ENCODE measurements at regions not wholly inside any gene's neighbourhood (a gene's known extent, or its start where the extent isn't known, plus 50 kb on each side); places are given as distances from the start of the nearest gene placed in this dataset.

DNA sequence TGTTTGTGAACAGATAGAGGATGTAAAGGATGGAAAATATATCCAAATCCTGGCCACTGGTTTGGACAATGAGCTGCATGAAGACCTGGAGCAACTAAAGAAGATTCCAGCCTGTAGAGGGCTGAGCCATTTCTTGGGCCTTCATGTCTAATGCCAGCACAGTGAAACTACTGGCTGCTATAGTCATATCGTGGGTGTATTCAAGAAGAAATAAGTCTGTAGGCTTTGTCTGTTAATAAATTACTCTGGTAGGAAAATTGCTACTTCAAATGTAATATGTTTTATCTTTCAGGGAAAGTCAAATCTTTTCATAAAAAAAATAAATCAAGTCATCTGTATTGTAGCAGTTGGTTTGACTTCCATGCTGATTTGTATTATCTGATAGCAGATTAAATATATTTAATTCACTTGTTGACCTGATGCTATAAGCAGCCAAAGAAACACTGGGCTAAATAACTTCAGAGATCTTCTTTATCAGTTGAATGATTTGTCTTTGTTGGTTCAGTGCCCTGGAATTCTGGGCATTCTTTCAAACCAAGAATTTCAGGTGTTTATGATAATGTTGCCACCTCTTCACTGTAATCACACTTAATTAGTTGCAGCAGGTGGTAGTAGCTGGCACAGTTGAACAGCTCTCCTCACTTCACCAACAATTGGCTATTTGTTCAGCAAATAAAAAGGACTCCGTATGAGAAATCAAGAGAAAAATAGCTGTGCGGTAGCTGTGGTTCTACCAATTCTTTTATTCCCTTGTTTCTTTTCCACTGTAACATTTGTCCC, 1109.5 kb downstream of the NSUN3 start:
- Mint-ChIP-seq H3K36me3 (ENCODE audit: insufficient read depth, unreplicated experiment) (no peaks in the 10 kb centered on the region), H3K4me3 (ENCODE audit: low read depth, unreplicated experiment) (no peak overlapping the region), H3K27ac (ENCODE audit: unreplicated experiment) (no peak overlapping the region), H3K9me3 (ENCODE audit: low read depth, unreplicated experiment) (no peaks in the 10 kb centered on the region), H3K4me1 (ENCODE audit: low read depth, unreplicated experiment) (no peaks in the 10 kb centered on the region), H3K27me3 (ENCODE audit: unreplicated experiment) (no peaks in the 10 kb centered on the region)
- intact Hi-C loops (cut with micrococcal nuclease; ENCODE audit: unreplicated experiment): no loop called here
- DNase-seq: no peak
- BruUV-seq (replicated peaks): no TSS peak
- CTCF ChIA-PET: no interaction called here
- TF ChIP-seq, protein P1, sequence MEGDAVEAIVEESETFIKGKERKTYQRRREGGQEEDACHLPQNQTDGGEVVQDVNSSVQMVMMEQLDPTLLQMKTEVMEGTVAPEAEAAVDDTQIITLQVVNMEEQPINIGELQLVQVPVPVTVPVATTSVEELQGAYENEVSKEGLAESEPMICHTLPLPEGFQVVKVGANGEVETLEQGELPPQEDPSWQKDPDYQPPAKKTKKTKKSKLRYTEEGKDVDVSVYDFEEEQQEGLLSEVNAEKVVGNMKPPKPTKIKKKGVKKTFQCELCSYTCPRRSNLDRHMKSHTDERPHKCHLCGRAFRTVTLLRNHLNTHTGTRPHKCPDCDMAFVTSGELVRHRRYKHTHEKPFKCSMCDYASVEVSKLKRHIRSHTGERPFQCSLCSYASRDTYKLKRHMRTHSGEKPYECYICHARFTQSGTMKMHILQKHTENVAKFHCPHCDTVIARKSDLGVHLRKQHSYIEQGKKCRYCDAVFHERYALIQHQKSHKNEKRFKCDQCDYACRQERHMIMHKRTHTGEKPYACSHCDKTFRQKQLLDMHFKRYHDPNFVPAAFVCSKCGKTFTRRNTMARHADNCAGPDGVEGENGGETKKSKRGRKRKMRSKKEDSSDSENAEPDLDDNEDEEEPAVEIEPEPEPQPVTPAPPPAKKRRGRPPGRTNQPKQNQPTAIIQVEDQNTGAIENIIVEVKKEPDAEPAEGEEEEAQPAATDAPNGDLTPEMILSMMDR (IDR thresholded peaks at IDR 0.05; ENCODE audit: unreplicated experiment): no peak

- H3K9me3 Mint-ChIP-seq (ENCODE audit: low read depth, unreplicated experiment): no peaks in the 10 kb centered on the region
- H3K4me1 Mint-ChIP-seq (ENCODE audit: low read depth, unreplicated experiment): no peaks in the 10 kb centered on the region
- DNase-seq: no peak
- no peak overlapping the region for H3K4me3 Mint-ChIP-seq (ENCODE audit: low read depth, unreplicated experiment)
- no peaks in the 10 kb centered on the region for H3K27me3 Mint-ChIP-seq (ENCODE audit: unreplicated experiment)
- intact Hi-C loops (cut with micrococcal nuclease; ENCODE audit: unreplicated experiment): no loop called here
- TF ChIP-seq, protein P1 (IDR thresholded peaks at IDR 0.05; ENCODE audit: unreplicated experiment): no peak
- BruUV-seq (replicated peaks): no TSS peak
- CTCF ChIA-PET: no interaction called here
- no peak overlapping the region for H3K27ac Mint-ChIP-seq (ENCODE audit: unreplicated experiment)
- no peaks in the 10 kb centered on the region for H3K36me3 Mint-ChIP-seq (ENCODE audit: insufficient read depth, unreplicated experiment)
Observed at GRCh38 chr3:95177096-95177495, 1114.2 kb downstream of the NSUN3 start.

DNA sequence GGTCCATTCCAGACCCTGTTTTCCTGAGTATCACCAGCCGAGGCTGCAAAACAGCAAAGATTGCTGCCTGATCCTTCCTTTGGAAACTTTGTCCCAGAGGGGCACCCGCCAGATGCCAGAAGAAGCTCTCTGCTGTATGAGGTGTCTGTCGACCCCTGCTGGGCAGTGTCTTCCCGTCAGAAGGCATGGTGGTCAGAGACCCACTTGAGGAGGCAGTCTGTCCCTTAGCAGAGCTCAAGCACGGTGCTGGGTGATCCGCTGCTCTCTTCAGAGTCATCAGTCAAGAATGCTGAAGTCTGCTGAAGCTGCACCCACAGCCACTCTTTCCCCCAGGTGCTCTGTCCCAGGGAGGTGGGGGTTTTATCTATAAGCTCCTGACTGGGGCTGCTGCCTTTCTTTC, 1121.2 kb downstream of the NSUN3 start:
- TF ChIP-seq, protein P1 (IDR thresholded peaks at IDR 0.05; ENCODE audit: unreplicated experiment): no peak
- DNase-seq: no peak
- BruUV-seq (replicated peaks): no TSS peak
- Mint-ChIP-seq H3K27ac (ENCODE audit: unreplicated experiment) (no peak overlapping the region), H3K4me1 (ENCODE audit: low read depth, unreplicated experiment) (no peaks in the 10 kb centered on the region), H3K4me3 (ENCODE audit: low read depth, unreplicated experiment) (no peak overlapping the region), H3K27me3 (ENCODE audit: unreplicated experiment) (no peaks in the 10 kb centered on the region), H3K36me3 (ENCODE audit: insufficient read depth, unreplicated experiment) (no peaks in the 10 kb centered on the region), H3K9me3 (ENCODE audit: low read depth, unreplicated experiment) (no peaks in the 10 kb centered on the region)
- CTCF ChIA-PET: no interaction called here
- intact Hi-C loops (cut with micrococcal nuclease; ENCODE audit: unreplicated experiment): loop anchor here (10.0 kb wide), 1 partner anchor 59 kb away; no protein-coding TSS in a partner anchor

GRCh38 chr3:95189348-95189747, 1126.5 kb downstream of the NSUN3 start:
- Mint-ChIP-seq H3K4me3 (ENCODE audit: low read depth, unreplicated experiment) (no peak overlapping the region), H3K27me3 (ENCODE audit: unreplicated experiment) (no peaks in the 10 kb centered on the region), H3K27ac (ENCODE audit: unreplicated experiment) (no peak overlapping the region), H3K9me3 (ENCODE audit: low read depth, unreplicated experiment) (no peaks in the 10 kb centered on the region), H3K4me1 (ENCODE audit: low read depth, unreplicated experiment) (no peaks in the 10 kb centered on the region), H3K36me3 (ENCODE audit: insufficient read depth, unreplicated experiment) (no peaks in the 10 kb centered on the region)
- intact Hi-C loops (cut with micrococcal nuclease; ENCODE audit: unreplicated experiment): loop anchor here (10.0 kb wide), 1 partner anchor 65 kb away; no protein-coding TSS in a partner anchor
- TF ChIP-seq, protein P1 (IDR thresholded peaks at IDR 0.05; ENCODE audit: unreplicated experiment): no peak
- no TSS peak for BruUV-seq (replicated peaks)
- CTCF ChIA-PET: no interaction called here
- DNase-seq: no peak
